ENCODE measurements at regions not wholly inside any gene's neighbourhood (a gene's known extent, or its start where the extent isn't known, plus 50 kb on each side); places are given as distances from the start of the nearest gene placed in this dataset.
A peak's percentile ranks its signal among the peaks of the same experiment; 100 is the strongest.
"Not testable (repeated sequence)": the region's sequence is repeated elsewhere in the genome, so short reads cannot be mapped to it uniquely, and the experiment has no call there.

- DNase-seq (ENCODE audit: low read depth, low spot score): no peak
Observed at GRCh38 chr1:30462826-30463425, 260.5 kb downstream of the MATN1 start.

GRCh38 chr1:30462166-30462565 is 261.2 kb downstream of the MATN1 start:
- DNase-seq (ENCODE audit: low read depth, low spot score): no peak

DNA sequence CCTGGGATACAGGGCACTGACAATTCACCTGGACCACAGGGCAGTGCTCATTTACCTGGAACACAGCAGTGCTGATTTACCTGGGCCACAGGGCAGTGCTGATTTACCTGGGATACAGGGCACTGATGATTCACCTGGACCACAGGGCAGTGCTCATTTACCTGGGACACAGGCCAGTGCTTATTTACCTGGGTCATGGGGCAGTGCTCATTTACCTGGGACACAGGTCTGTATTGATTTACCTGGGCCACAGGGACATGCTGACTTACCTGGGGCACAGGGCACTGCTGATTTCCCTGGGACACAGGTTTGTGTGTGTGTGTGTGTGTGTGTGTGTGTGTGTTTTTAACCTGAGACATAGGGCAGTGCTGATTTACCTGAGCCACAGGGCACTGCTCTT is 261.7 kb downstream of the MATN1 start:
- no peak for DNase-seq (ENCODE audit: low read depth, low spot score)

GRCh38 chr1:30460661-30461060 is 262.7 kb downstream of the MATN1 start:
- no peak for DNase-seq (ENCODE audit: low read depth, low spot score)

GRCh38 chr1:30458730-30459485 is 264.5 kb downstream of the MATN1 start:
- not testable (repeated sequence) for DNase-seq (ENCODE audit: low read depth, low spot score)

DNA sequence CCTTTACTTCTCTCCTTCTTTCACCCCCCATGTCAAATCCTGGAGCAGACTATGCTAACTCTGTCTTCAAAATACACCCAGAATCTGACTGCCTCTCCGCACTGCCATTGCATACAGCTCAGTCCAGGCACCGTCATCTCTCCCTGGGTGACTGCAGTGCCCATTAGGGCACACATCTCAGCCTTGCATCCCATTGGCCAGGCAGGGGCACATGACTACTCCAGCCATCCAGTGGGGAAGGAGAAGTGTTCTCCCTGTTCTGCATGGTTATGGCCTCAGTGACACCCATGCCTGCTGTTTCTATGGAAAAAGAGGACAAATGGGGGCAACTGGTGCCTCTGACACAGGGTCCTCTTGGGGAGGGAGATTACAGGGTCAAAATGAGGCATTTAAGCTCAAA is 270.5 kb downstream of the MATN1 start:
- no peak for DNase-seq (ENCODE audit: low read depth, low spot score)

DNA sequence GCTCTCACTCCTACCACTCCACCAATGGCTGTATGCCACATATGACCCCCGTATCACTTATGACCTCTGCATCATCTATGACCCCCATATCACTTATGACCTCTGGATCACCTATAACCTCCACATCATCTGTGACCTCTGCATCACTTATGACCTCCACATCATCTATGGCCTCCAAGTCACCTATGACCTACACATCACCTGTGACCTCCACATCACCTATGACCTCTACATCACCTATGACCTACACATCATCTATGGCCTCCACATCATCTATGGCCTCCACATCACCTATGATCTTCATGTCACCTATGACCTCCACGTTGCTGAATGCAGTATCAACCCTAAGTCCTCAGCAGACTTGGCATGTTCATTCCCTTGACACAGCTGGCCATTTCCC is 271.2 kb downstream of the MATN1 start:
- no peak for DNase-seq (ENCODE audit: low read depth, low spot score)

DNA sequence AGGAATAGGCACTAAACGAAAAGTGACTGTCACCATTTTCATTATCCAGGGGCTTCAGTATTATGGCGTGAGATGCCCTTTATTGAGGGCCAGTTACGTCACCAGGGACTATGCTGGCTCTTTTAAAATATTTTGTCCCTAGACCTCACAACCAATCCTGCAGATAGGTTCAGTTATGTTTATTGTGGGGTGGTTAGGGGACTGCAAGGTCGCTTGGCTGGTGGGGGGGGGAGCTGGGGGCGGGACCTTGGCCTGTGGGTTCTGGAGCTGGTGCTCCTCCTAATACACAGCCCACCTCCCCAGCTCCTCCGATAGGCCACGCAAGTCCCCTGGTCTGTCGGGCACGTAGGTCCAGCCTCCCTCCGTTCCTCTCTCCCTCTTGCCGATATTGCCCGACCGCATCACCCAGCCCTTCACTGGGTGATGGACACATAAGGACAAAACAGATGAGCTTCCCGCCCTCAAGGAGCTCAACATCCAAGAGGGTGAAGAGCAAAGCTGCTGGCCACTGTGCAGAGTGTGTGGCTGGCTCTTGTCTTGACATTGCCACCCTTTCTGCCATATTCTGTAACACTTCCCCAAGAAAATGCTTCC is 271.8 kb downstream of the MATN1 start:
- no peak for DNase-seq (ENCODE audit: low read depth, low spot score)

DNA sequence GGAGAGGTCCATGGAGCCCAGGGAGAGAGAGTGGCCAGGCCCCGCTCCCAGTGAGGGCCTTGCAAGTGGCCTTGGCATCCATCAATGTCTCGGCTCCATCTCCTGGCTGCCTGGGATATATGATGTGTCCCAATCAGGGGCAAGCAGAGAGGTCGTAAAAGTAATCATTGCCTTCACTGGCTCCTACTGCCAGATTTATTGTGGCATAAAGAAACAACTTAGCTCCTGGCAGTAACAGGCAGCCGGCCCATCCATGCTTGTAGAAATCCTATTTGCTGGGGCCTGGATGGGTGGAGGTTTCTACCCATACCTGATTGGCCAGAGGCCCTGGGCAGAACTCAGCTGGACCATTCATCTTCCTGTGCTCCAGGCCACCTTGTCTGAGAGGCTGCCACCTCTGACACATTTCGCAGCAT is 272.6 kb downstream of the MATN1 start:
- no peak for DNase-seq (ENCODE audit: low read depth, low spot score)

GRCh38 chr1:30450148-30450817 is 273.1 kb downstream of the MATN1 start:
- no peak for DNase-seq (ENCODE audit: low read depth, low spot score)

- DNase-seq (ENCODE audit: low read depth, low spot score): no peak
Observed at GRCh38 chr1:30449428-30450147, 273.8 kb downstream of the MATN1 start.

DNA sequence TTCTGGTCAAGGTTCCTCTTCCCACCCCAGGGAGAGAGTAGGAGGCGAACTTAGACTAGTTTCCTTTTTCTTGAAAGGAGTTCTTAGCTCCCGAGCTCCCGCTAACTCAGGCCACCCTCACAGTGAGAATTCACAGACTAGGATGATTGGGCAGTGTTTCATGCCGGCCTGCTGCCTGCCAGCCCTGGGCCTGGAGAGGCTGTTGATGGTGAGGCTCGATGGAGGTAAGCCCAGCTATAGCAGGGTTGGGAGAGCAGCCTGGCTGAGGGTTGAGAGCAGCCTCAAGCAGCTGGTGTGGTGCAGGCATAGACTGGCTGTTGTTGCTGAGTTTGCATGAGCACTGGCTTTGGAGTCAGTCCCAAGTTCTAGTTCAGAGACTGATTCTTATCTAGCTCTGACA is 274.4 kb downstream of the MATN1 start:
- no peak for DNase-seq (ENCODE audit: low read depth, low spot score)

DNA sequence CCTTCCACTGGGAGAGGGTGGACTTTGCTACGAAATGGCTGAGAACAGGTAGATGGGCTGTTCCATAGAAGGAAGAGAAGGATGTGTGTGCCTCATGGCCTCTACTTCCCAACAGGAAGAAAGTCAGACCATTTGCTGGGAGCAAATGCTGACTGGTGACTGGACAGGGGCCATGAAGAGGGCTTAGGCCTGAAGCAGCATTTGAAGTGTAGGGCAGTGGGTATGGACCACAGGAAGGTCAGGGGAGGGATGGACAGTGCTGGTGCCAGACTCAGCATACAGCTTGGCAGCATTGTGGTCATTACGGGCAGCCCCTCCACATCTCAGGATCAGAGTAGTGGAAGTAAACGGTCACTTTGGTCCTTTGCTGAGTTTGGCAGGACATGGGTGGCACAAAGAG is 275.7 kb downstream of the MATN1 start:
- no peak for DNase-seq (ENCODE audit: low read depth, low spot score)

DNA sequence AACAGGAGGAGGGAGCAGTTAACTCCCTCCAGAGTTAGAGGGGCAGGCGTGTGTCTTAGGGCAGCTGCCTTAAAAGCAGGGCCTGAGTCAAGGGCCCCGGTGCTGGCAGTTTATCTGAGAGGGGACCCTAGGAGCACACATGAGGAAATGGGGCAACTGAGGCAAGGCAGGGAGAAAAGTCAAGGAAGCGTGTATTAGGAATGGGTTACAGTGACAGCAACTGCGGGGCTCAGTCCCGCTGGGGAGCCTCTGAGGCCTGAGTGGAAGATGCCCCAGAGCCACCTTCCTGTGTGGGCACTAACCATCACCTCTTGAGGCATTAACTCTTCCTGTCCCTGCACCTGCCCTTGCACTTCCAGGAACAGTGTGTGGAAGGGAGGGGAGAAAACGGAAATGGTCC is 276.3 kb downstream of the MATN1 start:
- no peak for DNase-seq (ENCODE audit: low read depth, low spot score)

- no peak for DNase-seq (ENCODE audit: low read depth, low spot score)
Observed at GRCh38 chr1:30446508-30446907, 276.9 kb downstream of the MATN1 start.

DNA sequence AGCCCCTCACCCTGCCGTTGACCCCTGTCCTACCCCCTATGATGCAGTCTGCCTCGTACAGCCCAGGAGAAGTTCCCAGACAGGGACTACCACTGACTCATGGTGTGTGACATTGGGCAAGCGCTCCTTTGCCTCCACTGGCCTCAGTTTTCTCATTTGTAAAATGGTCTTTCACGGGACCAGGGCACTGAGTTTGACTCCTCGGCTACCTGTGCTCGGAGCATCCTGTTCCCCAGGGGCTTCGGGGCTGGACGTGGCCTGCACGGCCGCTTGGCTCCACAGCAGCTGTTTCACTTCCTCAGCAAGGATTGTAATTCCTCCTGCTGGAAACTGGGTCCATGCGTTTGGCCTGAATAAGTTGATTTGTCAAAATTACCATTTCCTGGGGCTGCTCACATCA is 277.3 kb downstream of the MATN1 start:
- no peak for DNase-seq (ENCODE audit: low read depth, low spot score)

DNA sequence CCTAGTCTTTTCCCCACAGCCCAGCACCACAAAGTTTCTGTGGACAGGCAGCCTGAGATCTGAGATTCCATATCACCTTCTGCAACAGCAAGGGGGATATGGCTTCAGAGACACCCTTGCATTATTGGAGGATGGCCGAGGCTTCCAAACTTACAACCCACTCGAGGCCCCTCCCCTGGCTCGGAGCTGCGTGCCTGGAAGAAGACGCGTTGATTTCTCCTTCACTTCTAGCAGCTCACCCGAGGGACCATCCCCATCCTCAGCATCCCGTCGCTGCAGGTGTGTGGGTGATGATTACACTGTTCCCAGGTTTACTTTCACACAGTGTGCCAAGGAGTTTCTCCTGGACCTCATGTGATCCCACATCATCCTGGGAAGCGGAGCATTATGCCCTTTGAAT is 277.9 kb downstream of the MATN1 start:
- no peak for DNase-seq (ENCODE audit: low read depth, low spot score)

- DNase-seq (ENCODE audit: low read depth, low spot score): no peak
Observed at GRCh38 chr1:30444850-30445249, 278.5 kb downstream of the MATN1 start.

- DNase-seq (ENCODE audit: low read depth, low spot score): no peak
Observed at GRCh38 chr1:30444401-30444800, 279.0 kb downstream of the MATN1 start.

- DNase-seq (ENCODE audit: low read depth, low spot score): not testable (repeated sequence)
Observed at GRCh38 chr1:30438274-30438673, 285.1 kb downstream of the MATN1 start.

DNA sequence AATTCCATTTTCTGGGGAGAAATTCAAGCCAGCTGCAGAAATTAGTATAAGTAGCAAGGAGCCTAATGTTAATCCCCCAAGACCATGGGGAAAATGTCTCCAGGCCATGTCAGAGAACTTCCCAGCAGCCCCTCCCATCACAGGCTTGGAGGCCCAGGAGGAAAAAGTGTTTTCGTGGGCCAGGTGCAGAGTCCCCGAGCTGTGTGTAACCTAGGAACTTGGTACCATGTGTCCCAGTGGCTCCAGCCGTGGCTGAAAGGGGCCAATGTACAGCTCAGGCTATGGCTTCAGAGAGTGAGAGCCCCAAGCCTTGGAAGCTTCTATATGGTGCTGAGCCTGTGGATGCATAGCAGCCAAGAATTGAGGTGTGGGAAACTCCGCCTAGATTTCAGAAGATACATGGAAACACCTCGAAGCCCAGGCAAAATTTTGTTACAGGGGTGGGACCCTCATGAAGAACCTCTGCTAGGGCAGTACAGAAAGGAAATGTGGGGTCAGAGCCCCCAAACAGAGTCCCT is 286.3 kb downstream of the MATN1 start:
- no peak for DNase-seq (ENCODE audit: low read depth, low spot score)

DNA sequence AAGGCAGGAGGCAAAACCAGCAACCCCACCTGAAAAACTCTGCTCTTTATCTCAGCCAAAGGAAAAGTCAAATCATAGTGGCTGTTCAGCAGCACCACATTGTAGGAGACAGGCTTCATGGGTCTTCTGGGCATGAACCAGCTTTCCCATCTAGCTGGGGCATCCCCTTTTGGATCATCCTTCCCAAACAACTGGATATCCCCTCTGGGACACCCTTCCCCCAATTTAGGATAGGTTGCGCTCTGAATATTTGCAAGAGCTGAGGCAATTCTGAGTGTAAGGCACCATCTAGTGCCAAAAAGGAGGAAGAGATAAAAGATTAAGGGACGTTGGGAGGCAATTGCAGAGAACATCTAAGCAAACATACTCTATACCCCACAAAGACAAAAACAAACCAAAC is 295.8 kb downstream of the MATN1 start:
- DNase-seq (ENCODE audit: low read depth, low spot score): peak; percentile 5

All from iPS DF 19.7 (cell line).